ENCODE measurements at regions not wholly inside any gene's neighbourhood (a gene's known extent, or its start where the extent isn't known, plus 50 kb on each side); places are given as distances from the start of the nearest gene placed in this dataset.

DNA sequence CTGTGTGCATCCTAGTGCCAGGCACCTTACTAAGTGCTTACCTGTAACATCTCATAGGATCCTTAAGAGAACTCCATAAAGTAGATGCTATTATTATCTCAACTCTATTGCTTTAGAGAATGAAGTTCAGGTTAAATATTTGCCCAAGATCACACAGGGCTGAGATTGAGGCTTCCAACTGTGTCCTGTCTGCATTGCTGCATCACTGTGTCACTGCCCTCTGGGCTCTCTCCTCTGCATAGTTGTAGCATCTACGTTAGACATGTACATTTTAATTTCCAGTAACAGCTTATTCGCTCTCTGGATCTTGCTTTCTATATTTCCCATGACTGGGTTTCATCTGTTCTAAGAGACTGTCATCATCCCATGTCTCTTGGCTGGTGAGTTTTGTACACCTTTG is 63.6 kb upstream of the FZD8 start:
- Histone ChIP-seq H3K4me3 (no peak overlapping the region), H3K27me3 (no peaks in the 10 kb centered on the region), H3K36me3 (no peaks in the 10 kb centered on the region), H3K9me3 (no peaks in the 10 kb centered on the region), H3K4me1 (no peaks in the 10 kb centered on the region), H3K27ac (no peak overlapping the region)
- intact Hi-C loops (cut with DNase I), result no loop called here
- 82 to 89% methylated on average over 2 of the region's 2 CpGs for WGBS, 2 donors
- no peak for DNase-seq
- TF ChIP-seq CTCF (IDR thresholded peaks at IDR 0.05) (no peak), EP300 (IDR thresholded peaks at IDR 0.05) (no peak), POLR2AphosphoS5 (IDR thresholded peaks at IDR 0.05) (no peak), POLR2A (IDR thresholded peaks at IDR 0.05) (no peak)

DNA sequence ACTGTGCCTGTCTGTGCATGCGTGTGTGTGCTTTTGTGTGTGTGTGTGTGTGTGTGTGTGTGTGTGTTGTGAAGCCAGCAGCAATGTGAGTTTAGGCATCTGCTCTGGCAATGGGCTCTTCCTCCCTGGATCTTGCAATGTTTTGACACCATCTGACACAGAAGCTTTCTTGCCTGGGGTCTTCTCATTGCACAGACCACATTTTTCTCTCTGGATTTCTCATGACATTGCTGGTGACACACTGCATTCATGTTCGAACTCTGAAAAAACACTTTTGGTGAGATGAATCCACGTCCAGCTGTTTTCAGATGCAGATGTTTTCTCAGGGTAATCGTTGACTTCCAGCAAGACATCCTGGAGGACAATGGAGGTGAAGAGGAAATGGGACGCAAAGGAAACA is 63.0 kb upstream of the FZD8 start:
- no peak for DNase-seq

GRCh38 chr10:35704401-35704800 is 62.3 kb upstream of the FZD8 start:
- no peak for DNase-seq
- Histone ChIP-seq H3K27ac (no peak overlapping the region), H3K9me3 (no peaks in the 10 kb centered on the region), H3K27me3 (no peaks in the 10 kb centered on the region), H3K4me3 (no peak overlapping the region), H3K4me1 (no peaks in the 10 kb centered on the region), H3K36me3 (no peaks in the 10 kb centered on the region)
- intact Hi-C loops (cut with DNase I), result no loop called here
- TF ChIP-seq EP300 (IDR thresholded peaks at IDR 0.05) (no peak), POLR2AphosphoS5 (IDR thresholded peaks at IDR 0.05) (no peak), POLR2A (IDR thresholded peaks at IDR 0.05) (no peak), CTCF (IDR thresholded peaks at IDR 0.05) (no peak)

More for the DNA sequence above, 63.0 kb upstream of the FZD8 start:
- H3K4me3 ChIP-seq, result no peak overlapping the region
- H3K9me3 ChIP-seq, result no peaks in the 10 kb centered on the region
- intact Hi-C loops (cut with DNase I), result no loop called here
- 76 to 85% methylated on average over 5 of the region's 5 CpGs for WGBS, 2 donors
- H3K27ac ChIP-seq, result no peak overlapping the region
- H3K4me1 ChIP-seq, result no peaks in the 10 kb centered on the region
- H3K36me3 ChIP-seq, result no peaks in the 10 kb centered on the region
- H3K27me3 ChIP-seq, result no peaks in the 10 kb centered on the region
- TF ChIP-seq CTCF (IDR thresholded peaks at IDR 0.05), result no peak
- TF ChIP-seq EP300 (IDR thresholded peaks at IDR 0.05), result no peak
- TF ChIP-seq POLR2AphosphoS5 (IDR thresholded peaks at IDR 0.05), result no peak
- no peak for TF ChIP-seq POLR2A (IDR thresholded peaks at IDR 0.05)

DNA sequence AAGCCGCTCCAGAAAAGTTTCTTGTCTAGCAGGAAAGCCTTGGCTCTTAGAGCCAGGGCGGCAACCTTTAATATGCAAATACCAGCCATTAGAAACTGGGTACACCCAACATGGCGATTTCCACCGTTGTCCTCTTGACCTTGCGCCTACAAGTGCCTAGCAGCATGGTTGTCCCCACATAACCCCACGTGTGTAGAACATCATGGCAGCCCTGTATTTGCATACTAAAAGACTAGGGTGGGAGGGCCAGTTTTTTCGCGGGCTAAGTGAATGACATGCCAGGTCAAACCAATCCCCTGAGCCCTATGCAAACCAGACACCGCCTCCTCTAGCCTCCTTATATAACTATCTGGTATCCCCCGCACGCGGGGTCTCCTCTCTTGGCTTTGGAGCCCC is 58.4 kb upstream of the FZD8 start:
- Histone ChIP-seq H3K27ac (no peak overlapping the region), H3K27me3 (no peaks in the 10 kb centered on the region), H3K4me1 (peaks cover 0 to 5% (median 0%) of the 10 kb centered on the region in 4 donors), H3K4me3 (no peak overlapping the region), H3K9me3 (no peaks in the 10 kb centered on the region), H3K36me3 (no peaks in the 10 kb centered on the region)
- DNase-seq, result no peak
- WGBS, 2 donors, result 88 to 92% methylated on average over 12 of the region's 12 CpGs
- intact Hi-C loops (cut with DNase I), result no loop called here
- TF ChIP-seq POLR2AphosphoS5 (IDR thresholded peaks at IDR 0.05) (no peak), EP300 (IDR thresholded peaks at IDR 0.05) (no peak), CTCF (IDR thresholded peaks at IDR 0.05) (no peak), POLR2A (IDR thresholded peaks at IDR 0.05) (no peak)

DNA sequence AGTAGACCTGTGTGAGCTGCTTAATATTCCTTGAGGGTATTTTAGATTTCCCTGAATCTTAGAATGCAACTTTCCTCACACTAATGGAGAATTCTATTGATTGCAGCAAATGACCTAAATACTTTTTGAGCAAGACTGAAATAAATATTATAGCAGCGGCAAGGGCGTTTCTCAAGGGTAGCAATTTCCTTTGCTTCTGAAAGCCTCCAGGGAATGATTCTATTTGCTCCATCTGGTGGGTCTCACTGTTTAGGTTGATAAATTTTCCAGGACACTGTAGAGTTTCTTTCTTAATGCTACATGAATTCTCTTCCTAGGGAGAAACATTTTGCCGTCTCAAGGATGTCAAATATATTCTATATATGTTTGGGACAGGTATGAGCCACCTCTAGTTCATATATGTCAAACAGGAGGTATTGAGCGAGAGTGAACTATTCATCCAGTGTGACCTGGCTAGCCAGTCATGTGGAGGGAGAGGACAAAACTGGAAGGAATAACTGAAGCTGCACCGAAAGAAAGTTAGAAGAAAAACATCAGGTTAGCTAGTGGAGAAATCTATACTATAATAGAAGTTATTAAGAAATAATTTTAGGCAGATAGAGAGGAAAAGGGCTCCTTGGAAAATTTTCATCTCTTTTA is 57.9 kb upstream of the FZD8 start:
- intact Hi-C loops (cut with DNase I), result no loop called here
- no peak for DNase-seq
- H3K36me3 ChIP-seq, result no peaks in the 10 kb centered on the region
- no peaks in the 10 kb centered on the region for H3K9me3 ChIP-seq
- no peaks in the 10 kb centered on the region for H3K27me3 ChIP-seq
- no peak overlapping the region for H3K27ac ChIP-seq
- H3K4me1 ChIP-seq, result peaks cover 0 to 5% (median 0%) of the 10 kb centered on the region in 4 donors
- TF ChIP-seq EP300 (IDR thresholded peaks at IDR 0.05) (no peak), CTCF (IDR thresholded peaks at IDR 0.05) (no peak), POLR2AphosphoS5 (IDR thresholded peaks at IDR 0.05) (no peak)
- H3K4me3 ChIP-seq, result no peak overlapping the region
- 87 to 90% methylated on average over 5 of the region's 5 CpGs for WGBS, 2 donors
